DMS153 treated with DMSO at 0.1 percent for 48 hours (cell line): ENCODE measurements at regions not wholly inside any gene's neighbourhood (a gene's known extent, or its start where the extent isn't known, plus 50 kb on each side); places are given as distances from the start of the nearest gene placed in this dataset.
A peak's percentile ranks its signal among the peaks of the same experiment; 100 is the strongest.

ENCODE experiments used
- DNase-seq: peaks from one replicate; lab custom pipeline; 2025; ENCODE audit not compliant: unreplicated experiment; lab: John Stamatoyannopoulos, UW

DNA sequence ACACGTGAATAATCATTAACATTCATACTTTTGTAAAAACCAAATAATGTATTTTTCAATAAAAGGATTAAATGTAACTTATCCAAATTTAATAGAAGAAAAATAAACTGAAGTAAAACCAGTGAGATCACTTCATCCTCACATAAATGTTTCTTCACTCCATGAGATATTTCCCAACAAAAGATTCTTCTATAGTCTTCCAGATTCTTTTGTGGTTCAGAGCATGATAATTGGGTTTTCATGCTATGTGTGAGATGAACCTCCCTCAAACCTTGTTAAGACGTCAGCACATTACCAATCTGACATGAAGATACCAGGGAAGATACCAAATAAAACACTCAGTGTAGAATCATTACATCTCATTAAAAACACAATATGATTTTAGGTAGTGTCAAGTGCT is 62.9 kb upstream of the OXGR1 start:
- DNase-seq = no peak

DNA sequence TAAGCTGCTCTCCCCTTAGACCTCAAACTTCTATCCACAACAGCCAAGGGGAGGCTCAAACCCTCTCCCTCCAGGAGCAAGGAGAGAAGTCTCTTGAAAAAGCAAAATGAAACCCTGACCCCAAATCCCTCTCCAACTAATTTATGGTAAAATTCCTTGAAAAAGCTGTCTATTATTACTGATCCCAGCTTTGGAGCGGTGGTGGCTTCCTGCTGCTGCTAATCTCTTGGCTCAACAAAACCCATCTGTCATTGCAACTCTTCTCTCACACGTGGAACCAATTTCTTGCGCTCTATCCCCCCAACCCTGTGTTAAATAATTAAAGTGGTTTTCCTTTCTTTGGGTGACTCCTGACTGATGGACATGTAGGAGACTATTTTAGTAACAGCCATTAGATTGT is 64.1 kb upstream of the OXGR1 start:
- no peak for DNase-seq

DNA sequence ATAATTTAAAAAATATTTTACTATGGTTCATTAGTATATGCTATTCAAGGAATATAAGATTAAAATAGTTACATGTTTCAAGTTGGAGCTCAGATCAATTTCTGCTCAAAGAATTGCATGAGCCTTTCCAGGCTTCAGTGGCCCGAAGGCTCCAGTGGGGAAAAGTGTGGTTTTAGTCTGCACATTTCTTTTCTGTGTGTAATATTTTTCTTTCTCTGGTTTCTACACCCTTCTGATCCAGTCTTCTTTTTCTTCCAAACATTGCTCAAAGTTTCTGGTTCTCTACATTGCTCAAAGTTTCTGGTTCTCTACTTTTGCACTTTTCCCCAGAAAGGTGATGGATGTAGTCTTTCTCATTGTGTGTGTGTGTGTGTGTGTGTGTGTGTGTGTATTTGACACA is 64.7 kb upstream of the OXGR1 start:
- no peak for DNase-seq

DNA sequence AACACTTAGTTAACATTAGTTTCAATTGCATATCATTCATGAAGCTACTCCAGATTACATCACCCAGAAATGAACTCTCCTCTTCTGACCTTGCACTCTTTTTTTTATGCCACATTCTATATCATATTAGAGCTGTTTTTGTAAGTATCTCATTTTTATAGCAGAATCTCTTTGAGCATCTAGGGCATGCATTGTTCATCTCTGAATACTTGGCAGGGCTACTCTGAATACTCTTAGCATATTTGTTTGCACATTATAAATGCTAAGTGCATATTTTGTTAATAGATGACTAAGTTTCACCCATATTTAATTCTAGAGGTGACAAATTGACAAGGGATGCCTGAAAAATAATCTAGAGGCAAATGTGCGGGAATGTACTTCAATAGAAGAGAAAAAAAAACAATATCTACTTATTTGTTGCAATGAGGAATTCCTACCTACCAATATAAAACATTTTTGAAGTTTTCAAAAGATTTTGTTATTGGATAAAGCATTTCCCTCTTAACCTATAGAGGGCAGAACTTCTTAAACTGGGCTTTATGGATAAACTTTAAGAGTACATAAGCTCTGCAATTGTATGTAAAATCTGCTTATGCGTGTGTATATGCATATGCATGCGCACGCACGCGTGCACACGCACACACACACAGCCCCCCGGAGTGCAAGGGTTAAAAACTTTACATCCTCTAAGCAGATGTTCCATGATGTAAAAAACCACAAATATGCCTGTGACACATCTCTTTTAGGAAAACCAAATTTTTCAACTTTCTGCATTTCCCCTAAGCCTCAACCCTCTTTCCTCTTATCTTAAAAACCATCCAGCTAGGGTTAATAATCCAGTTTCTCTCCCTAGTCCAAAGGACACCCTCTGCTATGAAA is 73.0 kb upstream of the OXGR1 start:
- DNase-seq = no peak

DNA sequence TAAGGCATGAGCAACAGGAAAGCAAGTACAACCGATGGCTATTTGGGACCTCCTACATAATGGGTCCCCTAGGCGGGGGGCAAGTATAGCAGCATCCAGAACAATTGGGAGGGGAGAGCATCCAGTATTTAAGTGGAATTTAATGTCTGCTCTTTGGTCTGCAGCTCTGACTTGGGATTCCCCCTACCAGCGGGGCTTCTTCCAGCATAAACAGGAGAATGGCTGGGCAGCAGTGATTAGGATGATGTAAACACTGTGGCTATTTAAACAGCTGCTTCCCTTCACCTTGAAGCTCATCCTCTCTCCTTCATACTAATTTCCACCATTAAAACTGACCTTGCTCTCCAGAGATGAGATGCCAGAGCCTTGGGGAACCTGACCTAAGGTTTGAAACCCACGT is 73.9 kb upstream of the OXGR1 start:
- DNase-seq = peak; percentile 39

DNA sequence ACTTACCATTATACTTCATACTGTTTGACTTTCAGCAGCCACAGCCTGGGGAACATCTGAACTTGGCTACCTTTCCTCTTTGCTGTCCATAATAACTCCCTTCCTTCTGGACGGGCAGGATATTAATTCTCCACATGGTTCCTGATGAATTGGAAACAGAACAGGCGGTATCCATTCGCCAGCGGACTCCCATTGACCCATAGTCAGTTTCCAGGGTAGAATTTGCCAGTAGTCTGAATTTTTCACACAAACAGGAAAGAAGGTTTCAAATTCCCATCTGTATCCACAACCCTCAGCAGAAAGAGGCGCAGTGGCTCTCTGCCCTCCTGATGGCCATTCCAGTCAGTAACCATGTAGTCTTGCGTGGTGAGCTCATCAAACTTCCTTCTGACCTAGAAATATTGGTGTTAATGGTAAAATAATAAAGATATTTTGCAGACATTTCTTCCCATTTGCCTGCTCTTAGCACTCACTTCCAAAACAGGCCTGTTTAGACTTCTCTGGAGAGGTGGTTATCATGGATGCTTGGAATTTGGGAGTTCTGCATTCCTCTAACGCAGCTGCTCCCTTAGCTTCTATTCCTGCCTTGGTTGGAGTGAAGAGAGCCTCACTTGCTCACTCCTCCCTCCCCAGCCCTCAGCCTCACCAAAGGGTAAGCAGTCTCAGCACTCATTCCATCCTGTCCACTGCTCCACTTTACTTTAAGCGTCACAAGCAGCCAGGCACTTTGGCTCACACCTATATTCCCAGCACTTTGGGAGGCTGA is 75.0 kb upstream of the OXGR1 start:
- peak; percentile 5 for DNase-seq

DNA sequence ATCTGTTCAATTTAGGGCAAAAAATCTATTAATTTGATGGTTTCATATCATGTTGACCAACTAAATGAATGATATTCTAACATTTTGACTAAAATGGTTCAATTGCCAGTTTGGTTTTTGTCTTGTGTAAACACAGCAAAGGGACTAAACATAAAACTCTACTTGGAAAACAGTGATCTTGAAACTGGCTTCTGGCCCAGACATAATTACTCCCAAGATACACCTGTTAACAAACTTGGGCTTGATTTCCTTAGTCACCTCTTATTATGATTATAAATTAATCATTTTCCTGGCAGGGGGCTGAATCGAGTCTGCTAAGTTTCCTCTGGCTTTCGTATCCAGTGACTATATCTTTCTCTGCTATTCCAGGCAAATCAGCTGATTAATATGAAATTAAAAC is 78.0 kb upstream of the OXGR1 start:
- DNase-seq = no peak

DNA sequence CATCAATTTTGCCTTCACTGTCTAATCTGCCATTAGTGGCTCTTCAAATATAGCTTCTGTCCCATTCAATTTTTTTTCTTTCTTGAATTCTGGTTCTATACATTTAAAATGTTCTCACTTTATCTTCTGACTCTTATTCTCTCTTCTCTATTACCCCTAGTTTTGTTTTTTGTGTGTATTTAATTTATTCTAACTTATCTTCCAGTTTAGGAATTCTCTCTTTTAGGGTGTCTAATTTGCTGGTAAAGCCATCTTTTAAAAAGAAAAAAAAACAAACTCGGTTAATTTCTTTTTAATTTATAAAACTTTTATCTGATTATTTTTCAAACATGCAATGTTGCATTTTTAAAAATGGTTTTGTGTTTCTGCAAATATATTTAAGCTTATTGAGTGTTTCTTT is 80.3 kb upstream of the OXGR1 start:
- DNase-seq = no peak

DNA sequence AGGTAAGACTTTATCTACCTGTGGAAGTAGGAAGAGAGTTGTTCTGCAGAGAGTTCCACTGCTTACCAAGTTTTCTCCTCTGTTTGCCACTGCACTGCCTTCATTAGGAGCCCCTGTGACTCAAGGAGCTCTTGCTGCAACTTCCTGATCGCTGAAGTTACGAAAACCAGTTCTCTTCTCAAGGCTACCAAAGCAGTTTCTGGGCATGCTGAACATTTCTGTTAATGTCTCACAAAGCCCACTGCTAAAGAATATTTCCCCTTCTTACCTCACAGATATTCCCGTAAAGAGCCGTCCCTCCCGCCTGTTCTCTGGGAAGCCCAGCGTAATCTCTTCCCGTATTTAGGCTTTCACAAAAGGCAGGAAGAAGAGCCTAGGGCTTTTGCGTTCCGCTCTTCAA is 82.6 kb upstream of the OXGR1 start:
- no peak for DNase-seq

DNA sequence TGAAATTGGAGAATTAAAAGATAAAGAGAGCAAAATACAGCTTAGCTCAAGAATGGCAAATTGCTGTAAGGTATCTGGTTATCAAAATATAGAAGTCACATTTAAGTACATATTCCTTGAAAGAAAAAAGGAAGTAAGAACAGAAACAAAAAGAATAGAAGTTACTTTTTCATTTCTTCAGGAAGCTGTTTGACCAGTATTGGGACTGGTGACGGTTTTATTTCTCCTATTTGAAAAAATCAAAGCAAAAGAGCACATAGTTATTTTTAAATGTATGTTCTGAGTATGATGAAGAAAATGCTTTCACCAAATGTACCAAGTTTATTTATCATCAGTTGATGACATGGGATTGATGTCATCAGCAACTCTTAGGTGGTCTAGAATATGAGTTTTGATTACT is 83.1 kb upstream of the OXGR1 start:
- no peak for DNase-seq

DNA sequence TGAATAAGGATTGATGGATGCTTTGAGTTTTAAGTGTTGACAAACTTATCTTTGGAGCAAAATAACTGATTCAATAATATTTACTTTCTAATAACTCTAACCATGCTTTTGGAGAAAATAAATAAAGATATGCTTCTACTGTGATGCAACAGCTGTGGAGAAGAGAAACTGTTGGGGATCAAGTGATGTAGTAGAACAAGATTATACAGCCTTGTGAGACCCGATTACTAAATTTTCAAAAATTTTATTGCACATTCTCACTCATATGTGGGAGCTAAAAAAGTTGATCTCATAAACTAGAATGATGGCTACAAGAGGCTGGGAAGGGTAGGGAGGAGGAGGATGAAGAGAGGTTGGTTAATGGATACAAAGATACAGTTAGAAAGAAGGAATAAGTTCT is 85.5 kb upstream of the OXGR1 start:
- DNase-seq = no peak

DNA sequence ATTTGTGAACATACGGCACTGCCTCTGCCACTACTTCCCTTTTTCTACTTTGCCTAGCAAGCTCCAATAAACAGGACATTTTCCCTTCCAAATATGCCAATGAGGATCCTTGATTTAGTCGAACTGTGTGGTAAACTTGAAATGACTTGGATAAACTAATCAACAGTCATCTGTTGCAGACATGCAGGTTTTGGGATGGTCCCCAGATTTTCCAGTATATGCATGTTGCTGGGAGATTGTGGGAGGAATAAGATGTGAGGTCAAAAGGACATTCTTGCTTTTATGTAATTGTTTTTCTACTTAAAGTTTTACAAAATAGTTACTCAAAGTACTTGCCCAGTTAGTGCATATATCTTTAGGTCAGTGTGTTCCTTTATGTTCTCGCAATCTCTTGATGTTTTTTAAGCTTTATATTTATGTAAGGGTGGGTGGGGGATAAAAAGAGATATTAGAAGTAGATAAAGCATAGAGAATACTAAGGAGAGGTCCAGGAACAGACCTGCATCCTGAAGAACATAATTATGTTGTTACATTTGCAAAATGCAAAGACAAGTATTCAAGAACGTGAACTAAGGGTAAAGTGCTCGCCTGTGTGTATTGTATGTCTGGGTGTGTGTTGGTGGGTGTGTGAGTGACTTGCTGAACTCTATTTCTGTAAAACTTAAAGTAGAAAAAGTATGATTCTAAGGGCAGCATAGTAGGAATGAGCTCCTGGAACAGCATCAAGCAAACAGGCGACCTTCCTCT is 88.4 kb upstream of the OXGR1 start:
- no peak for DNase-seq

DNA sequence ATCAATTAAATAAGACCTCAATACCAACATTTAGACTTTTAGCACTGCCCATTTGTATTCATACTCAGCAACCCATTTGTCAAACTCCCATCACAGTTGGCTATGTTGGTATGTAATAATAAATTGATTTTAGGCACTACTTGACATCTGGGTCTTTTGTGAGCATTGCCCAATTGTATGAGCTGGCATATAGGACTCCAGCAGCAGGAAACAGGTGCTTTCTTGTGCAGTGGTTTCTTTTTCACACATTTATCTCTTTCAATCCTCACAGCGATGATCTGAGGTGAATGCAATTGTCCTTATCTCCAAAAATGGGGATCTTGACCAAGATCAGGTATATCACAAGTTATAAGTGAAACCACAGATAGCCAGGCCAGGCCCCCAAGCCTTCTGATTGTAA is 96.9 kb upstream of the OXGR1 start:
- DNase-seq = no peak

DNA sequence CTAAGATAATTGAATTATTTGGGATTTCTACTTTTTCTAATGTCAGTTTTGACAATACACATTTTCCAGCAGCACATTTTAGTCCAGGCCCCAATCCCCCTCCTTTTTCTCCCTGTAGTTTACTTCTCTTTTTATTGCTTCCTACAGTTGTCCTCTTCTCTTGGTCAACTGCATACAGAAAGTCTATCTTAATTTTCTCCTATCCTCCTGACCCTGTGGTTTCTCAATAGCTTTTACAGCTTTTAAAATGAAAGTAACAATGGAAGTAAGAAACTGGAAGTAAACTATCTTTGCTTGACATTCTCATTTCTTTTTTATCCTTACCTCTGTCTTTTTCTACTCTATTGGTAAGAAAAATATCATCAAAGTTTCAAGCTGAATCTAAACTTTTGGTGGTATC is 106.5 kb upstream of the OXGR1 start:
- DNase-seq = no peak

DNA sequence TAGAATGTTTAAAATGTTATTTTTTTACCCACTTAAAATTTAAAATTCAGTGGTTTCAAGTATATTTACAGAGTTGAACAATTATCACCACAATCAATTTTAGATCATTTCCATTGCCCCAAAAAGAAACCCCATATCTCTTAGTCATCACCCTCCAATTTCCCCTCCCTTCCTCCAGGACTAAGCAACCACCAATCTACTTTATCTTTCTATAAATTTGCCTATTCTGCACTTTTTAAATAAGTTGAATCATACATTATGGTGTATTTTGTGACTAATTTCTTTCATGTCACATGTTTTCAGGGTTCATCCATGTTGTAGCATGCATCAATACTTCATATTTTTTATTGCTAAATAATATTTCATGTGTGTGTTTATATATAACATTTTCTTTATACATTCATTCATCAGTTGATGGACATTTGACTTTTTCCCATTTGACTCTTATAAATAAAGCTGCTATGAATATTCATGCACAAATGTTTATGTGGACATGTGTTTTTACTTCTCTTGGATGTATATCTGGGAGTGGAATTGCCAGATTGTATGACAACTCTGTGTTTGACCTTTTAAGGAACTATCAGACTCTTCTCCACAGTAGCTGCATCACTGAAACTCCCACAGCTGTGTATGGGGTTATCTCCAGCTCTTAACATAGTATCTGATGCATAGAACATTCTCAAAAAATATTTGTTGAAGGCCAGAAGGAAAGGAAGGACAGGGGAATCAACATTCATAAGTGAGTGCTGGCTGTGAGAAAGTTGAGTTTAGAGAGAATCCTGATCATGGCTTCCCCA is 107.8 kb upstream of the OXGR1 start:
- no peak for DNase-seq

DNA sequence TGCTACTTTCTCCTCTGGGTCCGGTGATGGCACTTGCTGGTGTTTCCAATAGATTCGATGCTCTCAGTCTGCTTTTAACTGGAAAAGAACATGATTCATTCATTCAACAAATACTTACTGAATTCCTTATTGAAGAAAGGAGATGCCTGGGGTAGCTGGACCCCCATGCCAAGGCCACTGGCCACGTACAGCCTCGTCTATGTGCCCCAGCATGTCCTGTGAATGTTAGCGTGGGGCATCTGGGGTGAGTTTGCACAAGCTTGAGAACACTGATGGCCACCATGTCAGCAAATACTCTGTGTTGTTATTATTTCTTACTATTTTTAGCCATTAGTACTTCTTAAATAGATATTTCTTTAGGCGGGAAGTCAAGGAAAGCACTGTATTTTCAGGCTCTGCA is 112.0 kb upstream of the OXGR1 start:
- no peak for DNase-seq

DNA sequence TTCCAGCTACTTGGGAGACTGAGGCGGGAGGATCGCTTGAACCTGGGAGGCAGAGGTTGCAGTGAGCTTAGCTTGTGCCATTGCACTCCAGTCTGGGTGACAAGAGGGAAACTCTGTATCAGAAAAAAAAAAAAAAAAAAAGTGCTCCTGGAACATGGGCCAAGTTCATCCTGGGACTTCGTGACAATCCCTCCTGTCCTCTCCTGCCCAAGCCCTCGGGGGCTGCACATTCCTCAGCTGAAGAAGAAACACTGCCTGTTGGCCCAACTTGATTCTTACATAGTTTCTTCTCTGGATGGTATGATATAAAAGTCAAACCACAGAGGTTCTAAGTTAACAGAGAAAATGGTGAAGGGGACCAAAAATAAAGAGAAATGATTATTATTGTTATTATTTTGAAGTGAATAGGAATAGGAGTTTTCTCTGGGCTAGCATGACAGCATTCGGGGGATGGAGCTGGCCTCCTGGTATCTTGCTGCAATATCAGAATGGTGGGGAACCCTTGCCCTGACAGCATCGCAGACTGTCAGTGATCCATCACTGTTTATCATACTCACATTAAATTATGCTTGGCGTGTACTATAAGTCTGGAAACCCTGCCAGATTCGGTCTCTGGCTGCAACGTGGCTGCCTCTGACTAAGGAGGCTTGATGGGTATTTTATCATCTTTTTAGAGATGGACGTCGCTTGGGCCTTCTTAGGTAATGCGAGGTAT is 113.7 kb upstream of the OXGR1 start:
- no peak for DNase-seq

DNA sequence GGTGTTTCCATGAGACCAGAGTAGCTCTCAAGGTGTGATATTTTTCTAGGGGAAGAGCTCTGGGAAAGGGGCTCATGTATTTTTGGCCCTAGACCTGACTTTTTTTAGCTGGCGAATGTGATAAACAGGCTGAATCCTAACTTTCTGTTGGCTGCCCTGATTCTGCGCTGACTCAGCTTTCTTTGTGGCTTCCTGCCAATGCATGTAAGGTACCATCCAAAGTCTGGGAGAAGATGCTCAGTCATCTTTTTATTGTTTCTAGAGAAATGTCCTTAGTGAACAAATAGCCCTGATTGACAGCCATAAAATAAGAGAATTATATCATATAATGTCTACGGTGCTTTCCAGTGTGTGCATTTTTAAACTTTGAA is 113.6 kb upstream of the MBNL2 start:
- no peak for DNase-seq

DNA sequence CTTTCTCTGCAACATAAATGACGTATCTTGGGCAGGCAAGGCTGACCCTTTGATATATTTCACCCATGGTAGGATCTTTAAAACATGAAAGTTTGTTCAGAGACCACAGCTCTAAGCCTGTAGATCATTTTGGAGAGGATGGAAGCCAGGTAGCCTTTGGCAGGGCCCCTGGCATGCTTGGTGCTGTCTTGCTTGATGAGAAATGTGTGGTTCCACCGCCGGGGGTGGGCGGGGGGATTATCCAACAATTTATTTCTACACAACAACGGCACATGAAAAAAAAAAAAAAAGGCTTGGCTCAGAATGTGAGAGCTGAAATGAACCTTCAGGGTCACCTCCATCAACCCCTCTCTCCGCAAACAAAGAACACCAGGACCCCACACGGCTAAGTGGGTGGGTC is 112.9 kb upstream of the MBNL2 start:
- DNase-seq = no peak

DNA sequence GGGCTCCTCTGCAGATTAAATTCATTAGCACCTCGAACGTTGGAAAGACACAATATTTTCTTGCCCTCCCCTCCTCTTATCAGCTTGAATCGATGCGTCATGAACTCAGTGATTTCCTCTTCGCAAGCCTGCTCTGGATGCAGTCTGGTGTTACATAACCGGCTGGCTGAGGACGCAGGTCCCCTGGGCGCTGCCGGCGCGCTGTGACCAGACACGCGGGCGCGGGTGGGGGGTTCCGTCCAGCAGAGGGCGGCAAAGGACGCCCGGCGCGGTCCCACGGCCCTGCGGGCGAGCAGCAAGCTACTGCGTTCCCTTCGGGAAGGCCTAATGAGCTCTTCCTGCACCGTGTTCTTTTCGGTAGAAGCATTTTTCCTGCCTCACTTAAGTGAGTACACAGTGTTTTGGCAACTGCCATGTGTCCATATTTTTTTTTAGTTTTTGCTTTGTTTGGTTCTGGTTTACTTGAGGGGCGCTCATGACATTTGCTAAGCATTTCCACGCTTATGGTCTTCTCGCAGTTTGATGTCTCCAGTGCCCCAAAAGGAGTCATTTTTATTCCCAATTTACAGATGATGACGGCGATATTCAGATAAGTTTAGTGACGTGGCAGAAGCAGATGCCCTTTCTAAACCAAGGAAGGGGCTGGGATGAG is 112.2 kb upstream of the MBNL2 start:
- DNase-seq = peak; percentile 73
